PC-3 (cell line): ENCODE measurements at regions not wholly inside any gene's neighbourhood (a gene's known extent, or its start where the extent isn't known, plus 50 kb on each side); places are given as distances from the start of the nearest gene placed in this dataset.

Source experiments
- ATAC-seq: fragments of 200-7000 bp; cut with Tn5 transposase; 2 replicates; pipeline ENCODE4 v1.9.1; 2020; ENCODE audit warnings: mild to moderate bottlenecking, moderate library complexity
- BruUV-seq: library from RNA; stranded (reverse); fragments of 400-500 nt; replicated peaks from 2 replicates; lab custom pipeline; 2021; lab: Mats Ljungman, UMichigan
- CTCF ChIA-PET: fragments of 300-600 bp; sonication (Branson Sonifier 250); formaldehyde crosslinking; loops from one replicate; lab custom pipeline; 2022; ENCODE audit warnings: antibody characterized with exemption; lab: Charles Lee
- POLR2A ChIA-PET: fragments of 300-600 bp; sonication (Branson Sonifier 250); formaldehyde crosslinking; loops from one replicate; lab custom pipeline; 2022; ENCODE audit warnings: antibody characterized with exemption; ENCODE audit not compliant: unreplicated experiment; lab: Charles Lee
- DNase-seq: peaks from one replicate; pipeline ENCODE4 v3.0.0-alpha.2; 2015
- H2AFZ ChIP-seq: fragments of 300-600 bp; sonication (generic); 2 replicates; pipeline ENCODE4 v1.6.0; 2016; ENCODE audit warnings: antibody characterized with exemption, low read length
- H3F3A ChIP-seq: fragments of 300-600 bp; sonication (generic); one replicate; pipeline ENCODE4 v1.6.0; 2017; ENCODE audit warnings: antibody characterized with exemption, low read length, control low read depth, mild to moderate bottlenecking; ENCODE audit not compliant: unreplicated experiment
- H3K27ac ChIP-seq: fragments of 300-600 bp; sonication (generic); 2 replicates; pipeline ENCODE4 v1.5.1; 2016; ENCODE audit warnings: mild to moderate bottlenecking, low read length
- H3K27me3 ChIP-seq: fragments of 300-600 bp; sonication (generic); 2 replicates; pipeline ENCODE4 v1.6.1; 2016; ENCODE audit warnings: low read length, mixed read lengths
- H3K36me3 ChIP-seq: fragments of 300-600 bp; sonication (generic); 2 replicates; pipeline ENCODE4 v1.6.1; 2016; ENCODE audit warnings: low read depth, mixed run types, low read length, mixed read lengths
- H3K4me1 ChIP-seq: fragments of 300-600 bp; sonication (generic); 2 replicates; pipeline ENCODE4 v1.5.1; 2016; ENCODE audit warnings: low read length; ENCODE audit not compliant: insufficient read depth
- H3K4me2 ChIP-seq: fragments of 300-600 bp; sonication (generic); 2 replicates; pipeline ENCODE4 v1.6.0; 2016; ENCODE audit warnings: low read length
- H3K4me3 ChIP-seq: fragments of 300-600 bp; sonication (generic); 2 replicates; pipeline ENCODE4 v1.5.1; 2016; ENCODE audit warnings: mild to moderate bottlenecking, low read length, mixed read lengths
- H3K79me2 ChIP-seq: fragments of 300-600 bp; sonication (generic); 2 replicates; pipeline ENCODE4 v1.6.1; 2017; ENCODE audit warnings: low read length, mixed read lengths
- H3K9ac ChIP-seq: fragments of 300-600 bp; sonication (generic); 2 replicates; pipeline ENCODE4 v1.6.0; 2016; ENCODE audit warnings: mild to moderate bottlenecking, low read length
- H3K9me2 ChIP-seq: fragments of 300-600 bp; sonication (generic); replicated peaks from 2 replicates; pipeline ENCODE4 v1.6.1; 2016; ENCODE audit warnings: mixed run types, low read length, mixed read lengths
- H3K9me3 ChIP-seq: fragments of 300-600 bp; sonication (generic); 2 replicates; pipeline ENCODE4 v1.6.1; 2016; ENCODE audit warnings: low read length, mixed read lengths
- H4K20me1 ChIP-seq: fragments of 300-600 bp; sonication (generic); 2 replicates; pipeline ENCODE4 v1.6.1; 2016; ENCODE audit warnings: low read length, mixed read lengths
- CTCF ChIP-seq: fragments of 300-600 bp; sonication (generic); conservative IDR thresholded peaks from 2 replicates; pipeline ENCODE4 v1.5.1; 2017; ENCODE audit warnings: antibody characterized with exemption, low read depth, mild to moderate bottlenecking, low read length
- EZH2 ChIP-seq: fragments of 300-600 bp; sonication (generic); IDR thresholded peaks from one replicate; pipeline ENCODE4 v1.6.1; 2017; ENCODE audit warnings: antibody characterized with exemption, mild to moderate bottlenecking, low read length; ENCODE audit not compliant: unreplicated experiment
- EZH2phosphoT487 ChIP-seq: fragments of 300-600 bp; sonication (generic); IDR thresholded peaks from 2 replicates; pipeline ENCODE4 v1.6.1; 2018; ENCODE audit warnings: mild to moderate bottlenecking, antibody characterized with exemption, low read length, borderline replicate concordance
- intact Hi-C: fragments of 100-400 bp; cut with micrococcal nuclease; formaldehyde crosslinking; loops from 2 replicates; pipeline ENCODE4 v1.9.0; 2023

GRCh38 chr14:37968664-37969240 is 239.0 kb upstream of the SSTR1 start:
- H3K4me2 ChIP-seq = no peak overlapping the region
- no TSS peak for BruUV-seq
- H3K27ac ChIP-seq = no peak overlapping the region
- no peaks in the 10 kb centered on the region for H3K9me2 ChIP-seq
- H3K36me3 ChIP-seq = no peaks in the 10 kb centered on the region
- H3K9me3 ChIP-seq = no peaks in the 10 kb centered on the region
- no peaks in the 10 kb centered on the region for H3F3A ChIP-seq
- H3K79me2 ChIP-seq = no peaks in the 10 kb centered on the region
- no peak for TF ChIP-seq EZH2
- TF ChIP-seq CTCF = no peak
- TF ChIP-seq EZH2phosphoT487 = no peak
- no peak overlapping the region for H3K4me3 ChIP-seq
- intact Hi-C loops = no loop called here
- POLR2A ChIA-PET = no interaction called here
- ATAC-seq (no peak), DNase-seq (no peak)
- H4K20me1 ChIP-seq = no peaks in the 10 kb centered on the region
- no peak overlapping the region for H3K9ac ChIP-seq
- CTCF ChIA-PET = no interaction called here
- no peak overlapping the region for H2AFZ ChIP-seq
- H3K4me1 ChIP-seq = no peaks in the 10 kb centered on the region
- H3K27me3 ChIP-seq = 0 out of 2 replicates have a peak, but pooled peaks cover 4% of the 10 kb centered on the region

GRCh38 chr14:37969511-37969979 is 238.2 kb upstream of the SSTR1 start:
- no peak overlapping the region for H3K27ac ChIP-seq
- H3K79me2 ChIP-seq = no peaks in the 10 kb centered on the region
- H3K9me2 ChIP-seq = no peaks in the 10 kb centered on the region
- H3F3A ChIP-seq = no peaks in the 10 kb centered on the region
- DNase-seq (no peak), ATAC-seq (no peak)
- no peaks in the 10 kb centered on the region for H3K9me3 ChIP-seq
- H3K4me1 ChIP-seq = no peaks in the 10 kb centered on the region
- intact Hi-C loops = no loop called here
- no TSS peak for BruUV-seq
- CTCF ChIA-PET = no interaction called here
- TF ChIP-seq EZH2 (no peak), EZH2phosphoT487 (no peak), CTCF (no peak)
- POLR2A ChIA-PET = no interaction called here
- no peaks in the 10 kb centered on the region for H4K20me1 ChIP-seq
- H3K9ac ChIP-seq = no peak overlapping the region
- H3K4me3 ChIP-seq = no peak overlapping the region
- no peak overlapping the region for H3K4me2 ChIP-seq
- H2AFZ ChIP-seq = no peak overlapping the region
- H3K36me3 ChIP-seq = no peaks in the 10 kb centered on the region
- H3K27me3 ChIP-seq = 0 out of 2 replicates have a peak, but pooled peaks cover 4% of the 10 kb centered on the region

- no peak for ATAC-seq
- H3K36me3 ChIP-seq = no peaks in the 10 kb centered on the region
- no peak overlapping the region for H3K4me2 ChIP-seq
- TF ChIP-seq EZH2 (no peak), CTCF (no peak), EZH2phosphoT487 (no peak)
- no peak overlapping the region for H3K4me3 ChIP-seq
- no TSS peak for BruUV-seq
- H3K79me2 ChIP-seq = no peaks in the 10 kb centered on the region
- intact Hi-C loops = no loop called here
- H3K9me3 ChIP-seq = no peaks in the 10 kb centered on the region
- no peaks in the 10 kb centered on the region for H4K20me1 ChIP-seq
- ChIA-PET CTCF (no interaction called here), POLR2A (no interaction called here)
- no peaks in the 10 kb centered on the region for H3K9me2 ChIP-seq
- DNase-seq = no peak
- H3K27me3 ChIP-seq = 0 out of 2 replicates have a peak, but pooled peaks cover 4% of the 10 kb centered on the region
- no peak overlapping the region for H3K9ac ChIP-seq
- no peaks in the 10 kb centered on the region for H3F3A ChIP-seq
- no peaks in the 10 kb centered on the region for H3K4me1 ChIP-seq
- H2AFZ ChIP-seq = no peak overlapping the region
- no peak overlapping the region for H3K27ac ChIP-seq
Observed at GRCh38 chr14:37970696-37971095, 237.0 kb upstream of the SSTR1 start.
